Stimulated activated CD8-positive, alpha-beta memory T cell treated with anti-CD3 and anti-CD28 coated beads, Interleukin-7, amount 100 ng/mL, for 4 hours (primary cell): ENCODE measurements at regions not wholly inside any gene's neighbourhood (a gene's known extent, or its start where the extent isn't known, plus 50 kb on each side); places are given as distances from the start of the nearest gene placed in this dataset.
"Not testable (repeated sequence)": the region's sequence is repeated elsewhere in the genome, so short reads cannot be mapped to it uniquely, and the experiment has no call there.

ENCODE experiments used
- DNase-seq, 2 donors: peaks; one replicate each; pipeline ENCODE4 v3.0.0-alpha.2; 2020; ENCODE audit warnings: low read depth in 2 of 2

- DNase-seq: no peak
Observed at GRCh38 chr14:85911044-85911443, 381.1 kb downstream of the FLRT2 start.

DNA sequence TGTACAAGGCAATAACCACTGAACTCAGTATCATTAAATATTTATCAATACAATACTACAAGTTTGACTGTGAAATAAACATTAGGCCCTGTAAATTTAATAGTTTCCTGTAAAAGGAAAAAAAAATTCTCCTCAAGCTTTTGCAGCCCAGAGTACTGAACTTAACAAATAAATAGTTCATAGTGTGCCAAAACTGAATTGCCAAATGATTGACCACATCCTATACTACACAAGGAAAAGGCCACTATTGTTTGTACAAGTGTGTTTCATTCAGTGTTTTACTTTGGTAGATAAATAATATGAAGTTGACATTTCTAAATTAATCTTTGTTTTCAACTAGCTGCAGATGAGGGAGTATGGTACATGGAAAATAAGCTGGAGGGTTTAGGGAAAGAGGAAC is 379.6 kb downstream of the FLRT2 start:
- no peak for DNase-seq

- DNase-seq: no peak
Observed at GRCh38 chr14:85907536-85907935, 377.6 kb downstream of the FLRT2 start.

DNA sequence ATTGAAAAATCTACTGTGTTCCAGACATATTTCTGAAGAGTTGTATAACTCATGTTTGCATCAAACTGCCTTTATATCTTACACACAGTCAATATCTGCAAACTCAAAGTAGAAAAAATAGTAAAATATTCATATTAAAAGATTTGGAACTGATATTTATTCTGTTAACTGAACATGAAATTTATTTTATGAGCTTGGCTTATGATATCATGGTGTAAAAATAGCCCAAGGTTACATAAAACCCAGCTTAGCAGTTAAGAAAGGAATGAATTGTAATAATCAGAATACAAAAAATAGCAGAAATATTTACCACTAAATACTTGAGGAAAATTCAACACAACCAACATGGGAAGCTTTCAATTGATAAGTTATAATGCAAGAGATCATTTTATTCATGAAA is 367.9 kb downstream of the FLRT2 start:
- DNase-seq: no peak

GRCh38 chr14:85895603-85896002 is 365.7 kb downstream of the FLRT2 start:
- no peak for DNase-seq

- no peak for DNase-seq
Observed at GRCh38 chr14:85892251-85892650, 362.3 kb downstream of the FLRT2 start.

GRCh38 chr14:85883966-85884365 is 354.0 kb downstream of the FLRT2 start:
- no peak for DNase-seq

- no peak for DNase-seq
Observed at GRCh38 chr14:85883101-85883500, 353.2 kb downstream of the FLRT2 start.

- no peak for DNase-seq
Observed at GRCh38 chr14:85881935-85882334, 352.0 kb downstream of the FLRT2 start.

DNA sequence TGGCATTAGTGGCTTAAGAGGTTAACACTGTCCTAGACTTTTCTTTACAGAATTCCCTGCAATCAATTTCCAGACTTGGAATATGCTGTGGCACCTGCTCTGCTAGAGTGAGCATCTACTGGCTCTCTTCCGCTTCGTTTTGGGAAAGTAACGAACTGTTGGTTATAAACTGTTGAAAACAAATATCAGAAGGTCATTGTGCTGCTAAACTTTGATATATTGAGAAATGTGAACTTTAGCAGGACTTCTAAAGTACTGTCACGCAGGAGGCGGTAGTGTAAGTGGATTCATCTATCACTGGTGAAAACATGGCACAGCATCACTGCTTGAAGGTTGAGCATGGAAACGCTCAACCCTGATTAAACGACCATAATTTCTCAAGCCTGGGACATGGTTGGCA is 348.9 kb downstream of the FLRT2 start:
- no peak for DNase-seq

DNA sequence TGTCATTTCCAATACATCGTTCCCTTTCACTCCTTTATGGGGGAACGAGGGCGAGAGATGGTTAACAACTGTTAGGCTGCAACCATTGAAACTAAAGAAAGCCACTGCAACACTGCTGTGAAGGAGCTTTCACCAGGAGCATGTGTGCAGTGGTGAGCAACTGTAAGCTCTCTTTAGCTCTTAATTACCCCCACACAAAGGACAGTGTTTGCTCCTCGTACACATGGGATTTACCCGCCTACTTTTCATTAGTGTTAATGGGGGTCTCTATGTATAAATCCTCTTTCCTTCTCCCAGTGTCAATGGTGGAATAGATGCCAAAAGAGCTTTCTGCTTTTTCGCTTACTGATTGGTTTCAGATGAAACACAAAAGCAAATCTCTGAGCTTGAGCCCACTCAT is 343.1 kb downstream of the FLRT2 start:
- no peak for DNase-seq

- no peak for DNase-seq
Observed at GRCh38 chr14:85867450-85867849, 337.5 kb downstream of the FLRT2 start.

- no peak for DNase-seq
Observed at GRCh38 chr14:85865701-85866100, 335.8 kb downstream of the FLRT2 start.

DNA sequence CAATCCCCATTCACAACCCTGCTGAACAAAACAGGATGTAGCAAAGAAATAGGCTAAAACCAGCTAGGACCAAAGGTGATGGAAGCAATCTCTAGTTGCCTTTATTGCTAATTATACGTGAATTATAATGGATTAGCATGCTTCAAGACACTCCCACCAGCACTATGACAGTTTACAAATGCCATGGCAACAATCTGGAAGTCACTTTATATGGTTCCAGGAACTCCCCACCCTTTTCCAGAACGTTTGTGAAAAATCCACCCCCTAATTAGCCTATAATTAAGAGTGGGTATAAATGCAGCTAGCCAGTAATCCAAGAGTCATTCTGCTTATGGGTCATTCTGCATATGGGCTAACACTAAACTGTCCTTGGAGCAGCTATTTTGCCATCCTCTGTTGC is 328.7 kb downstream of the FLRT2 start:
- DNase-seq: no peak

DNA sequence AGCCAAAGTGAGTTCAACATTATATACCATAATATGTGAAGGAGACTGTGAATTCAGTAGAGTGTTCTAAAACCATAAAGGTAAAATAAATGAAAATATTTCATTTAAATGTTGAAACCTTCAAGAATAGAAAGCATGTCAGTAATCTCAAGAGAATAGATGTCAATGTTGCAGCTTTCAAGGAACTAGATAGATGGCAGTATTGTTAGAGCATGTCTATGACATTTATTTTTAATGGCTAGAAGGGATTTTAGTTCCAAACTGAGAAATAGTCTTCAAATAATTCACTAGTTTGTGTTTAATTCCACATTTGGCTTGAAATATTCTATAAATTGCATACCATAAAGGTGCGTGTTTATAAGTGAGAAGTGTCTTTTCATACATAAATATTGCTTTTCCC is 326.5 kb downstream of the FLRT2 start:
- no peak for DNase-seq

DNA sequence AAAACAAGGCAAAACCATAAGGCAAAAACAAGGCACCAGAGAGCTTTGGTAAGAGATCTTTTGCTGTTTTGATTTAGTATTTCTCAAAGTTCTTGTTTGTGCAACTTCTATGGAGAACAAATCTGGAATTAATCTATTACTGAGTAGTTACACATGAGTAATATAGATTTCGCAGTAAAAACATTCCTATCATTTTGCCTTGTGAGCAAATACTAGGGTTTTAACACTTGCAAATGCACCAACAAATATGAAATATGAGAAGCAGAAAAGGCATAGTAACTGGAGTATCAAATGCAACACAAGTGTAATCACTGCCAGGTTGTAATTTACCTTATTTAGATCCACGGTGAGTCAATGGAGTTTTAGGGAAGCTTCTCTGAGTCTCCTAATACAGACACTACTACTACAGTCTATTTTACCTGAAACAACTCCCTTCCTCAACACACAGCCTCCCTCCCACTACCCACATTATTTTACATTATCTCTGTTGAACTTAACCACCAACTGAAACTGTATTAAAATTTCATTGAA is 324.1 kb downstream of the FLRT2 start:
- DNase-seq: no peak

DNA sequence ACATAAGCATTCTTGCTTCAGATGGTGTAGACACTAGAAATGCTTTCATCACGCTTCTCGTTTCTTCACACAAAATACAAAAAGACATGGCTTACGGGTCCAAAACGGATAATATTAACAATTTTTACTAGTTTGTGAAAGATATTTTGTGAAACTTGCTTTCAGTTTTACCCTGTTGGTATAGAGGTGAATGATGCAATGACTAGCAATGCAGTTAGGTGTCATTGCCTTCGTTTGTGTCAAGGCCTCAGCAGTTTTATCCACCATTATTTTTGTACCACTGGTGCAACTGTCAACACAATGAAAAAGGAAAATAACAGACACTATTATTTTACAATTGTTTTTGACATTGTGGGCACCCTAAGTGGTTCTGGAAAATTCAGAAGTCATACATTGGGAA is 323.0 kb downstream of the FLRT2 start:
- DNase-seq: no peak

- not testable (repeated sequence) for DNase-seq
Observed at GRCh38 chr14:85852123-85852522, 322.2 kb downstream of the FLRT2 start.

DNA sequence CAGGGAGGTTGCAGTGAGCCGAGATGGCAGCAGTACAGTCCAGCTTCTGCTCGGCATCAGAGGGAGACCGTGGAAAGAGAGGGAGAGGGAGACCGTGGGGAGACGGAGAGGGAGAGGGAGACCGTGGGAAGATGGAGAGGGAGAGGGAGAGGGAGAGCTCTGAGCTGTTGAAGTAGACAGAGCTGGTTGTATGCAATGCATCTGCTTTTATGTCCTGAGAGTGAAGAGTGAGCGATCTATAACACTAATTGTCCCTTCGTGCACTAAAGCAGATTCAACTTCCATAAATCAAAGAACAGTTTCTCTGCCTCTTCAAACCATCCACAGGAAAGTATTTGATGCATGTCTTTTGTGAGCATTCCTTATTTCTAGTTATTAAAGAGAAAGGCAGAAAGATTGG is 300.6 kb downstream of the FLRT2 start:
- not testable (repeated sequence) for DNase-seq

GRCh38 chr14:85829601-85830000 is 299.7 kb downstream of the FLRT2 start:
- not testable (repeated sequence) for DNase-seq

- no peak for DNase-seq
Observed at GRCh38 chr14:85824526-85824925, 294.6 kb downstream of the FLRT2 start.

DNA sequence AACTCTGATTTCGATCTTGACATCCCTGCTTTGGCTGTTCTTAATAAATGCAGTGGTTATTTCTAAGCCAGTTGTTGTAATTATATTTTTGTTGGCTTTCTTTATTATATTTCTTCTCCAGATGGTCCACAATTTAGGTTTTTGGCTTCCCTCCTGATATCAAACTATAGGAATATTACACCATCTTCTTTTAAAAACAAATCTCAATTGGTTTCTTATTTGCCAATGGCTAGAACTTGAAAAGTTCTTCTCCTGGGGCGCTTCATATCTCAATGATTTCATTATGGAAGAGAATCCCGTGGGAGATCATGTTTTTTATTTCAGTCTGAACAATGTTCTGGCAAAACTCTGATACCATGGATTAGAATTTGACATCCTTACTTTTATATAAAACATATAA is 292.3 kb downstream of the FLRT2 start:
- DNase-seq: no peak

GRCh38 chr14:85817430-85817829 is 287.5 kb downstream of the FLRT2 start:
- DNase-seq: no peak

DNA sequence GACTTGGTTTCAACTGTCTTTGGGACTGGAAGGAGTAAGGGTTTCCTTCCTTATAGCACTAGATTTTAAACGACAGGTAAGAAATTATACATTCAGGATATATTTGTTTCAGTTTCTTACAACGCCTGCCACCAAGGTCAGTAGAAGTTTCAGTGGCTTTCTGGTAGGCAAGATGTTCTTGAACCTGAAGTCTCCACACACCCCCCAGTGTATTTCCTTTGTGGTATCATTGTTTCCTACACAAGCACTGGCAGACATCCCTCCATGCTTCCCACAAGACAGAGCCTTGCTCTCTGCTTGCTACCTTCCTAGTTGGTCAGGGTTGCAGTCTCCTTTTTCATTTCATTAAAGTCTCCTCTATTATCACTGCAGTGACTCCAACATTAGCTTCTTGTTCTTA is 283.1 kb downstream of the FLRT2 start:
- no peak for DNase-seq

GRCh38 chr14:85811340-85811739 is 281.4 kb downstream of the FLRT2 start:
- DNase-seq: no peak
